T-helper 1 cell (primary cell): ENCODE measurements at regions not wholly inside any gene's neighbourhood (a gene's known extent, or its start where the extent isn't known, plus 50 kb on each side); places are given as distances from the start of the nearest gene placed in this dataset.
"Not testable (repeated sequence)": the region's sequence is repeated elsewhere in the genome, so short reads cannot be mapped to it uniquely, and the experiment has no call there.

Experiments used
- DNase-seq, 5 donors: peaks; one replicate each; pipeline ENCODE4 v3.0.0-alpha.2; 2012 to 2020

GRCh38 chrX:14347523-14347922, 181.8 kb upstream of the GLRA2 start:
- no peak for DNase-seq

- DNase-seq: no peak
These were observed 185.0 kb upstream of the GLRA2 start for GRCh38 chrX:14344172-14344940.

DNA sequence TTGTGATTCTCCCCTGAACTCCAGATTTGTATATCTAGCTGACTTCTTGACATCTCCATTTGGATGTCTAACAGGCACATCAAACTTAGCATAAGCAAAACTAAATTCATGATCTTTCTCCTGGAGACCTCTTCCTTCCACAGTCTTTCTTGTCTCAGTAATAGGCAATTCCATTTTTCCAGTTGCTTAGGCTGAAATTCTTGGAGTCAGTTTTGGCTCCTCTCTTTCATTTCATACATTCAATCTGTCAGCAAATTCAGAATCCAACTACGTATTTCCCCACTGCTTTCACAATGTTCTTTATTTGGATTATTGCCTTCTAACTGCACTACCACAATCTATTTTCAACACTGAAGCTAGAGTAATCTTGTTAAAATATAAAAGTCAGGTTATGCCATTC, 219.9 kb upstream of the GLRA2 start:
- DNase-seq: no peak

GRCh38 chrX:14308976-14309375, 220.4 kb upstream of the GLRA2 start:
- not testable (repeated sequence) for DNase-seq

- no peak for DNase-seq
These were observed 225.4 kb upstream of the GLRA2 start for GRCh38 chrX:14303891-14304290.

- not testable (repeated sequence) for DNase-seq
These were observed 226.8 kb upstream of the GLRA2 start for GRCh38 chrX:14302561-14302960.

DNA sequence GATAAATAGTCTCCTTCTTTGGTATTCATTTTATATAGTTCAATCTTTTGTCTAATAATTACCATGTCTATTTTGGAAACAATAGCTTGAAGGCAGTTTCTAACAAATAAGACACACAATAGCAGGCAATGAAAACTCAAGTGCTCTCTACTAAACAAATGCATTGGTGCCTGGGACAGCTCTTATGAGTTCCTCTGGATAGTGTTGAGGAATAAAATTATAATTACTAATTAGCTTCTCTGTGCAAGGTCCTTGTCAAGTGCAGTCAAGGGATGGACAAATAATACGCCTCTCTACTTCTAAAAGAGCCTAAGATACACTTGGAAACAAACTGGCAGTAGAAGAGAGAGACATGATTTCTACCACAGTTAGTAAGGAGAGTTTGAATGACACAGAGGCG, 229.0 kb upstream of the GLRA2 start:
- DNase-seq: no peak

DNA sequence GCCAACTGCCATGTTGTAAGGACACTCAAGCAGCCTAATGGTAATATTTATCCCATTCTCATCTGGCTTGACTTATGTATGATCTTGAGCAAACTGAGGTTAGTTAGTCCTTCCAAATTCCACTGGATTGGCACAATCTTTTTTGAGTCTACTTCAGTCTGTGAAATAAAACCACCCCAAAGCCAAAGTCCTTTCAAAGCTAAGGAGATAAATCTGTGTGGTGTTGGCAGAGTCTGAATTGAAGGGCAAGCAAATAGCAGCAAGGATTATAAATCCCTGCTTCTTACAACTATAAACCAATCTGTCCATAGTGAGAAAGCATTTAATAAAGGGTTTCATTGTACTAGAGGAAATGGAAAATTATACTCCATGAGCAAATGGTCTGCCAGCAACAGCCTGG, 233.9 kb upstream of the GLRA2 start:
- DNase-seq: no peak

GRCh38 chrX:14291666-14292500, 237.5 kb upstream of the GLRA2 start:
- no peak for DNase-seq

- DNase-seq: no peak
These were observed 239.0 kb upstream of the GLRA2 start for GRCh38 chrX:14290335-14290734.

- no peak for DNase-seq
These were observed 245.0 kb upstream of the GEMIN8 start for GRCh38 chrX:14274691-14275090.

DNA sequence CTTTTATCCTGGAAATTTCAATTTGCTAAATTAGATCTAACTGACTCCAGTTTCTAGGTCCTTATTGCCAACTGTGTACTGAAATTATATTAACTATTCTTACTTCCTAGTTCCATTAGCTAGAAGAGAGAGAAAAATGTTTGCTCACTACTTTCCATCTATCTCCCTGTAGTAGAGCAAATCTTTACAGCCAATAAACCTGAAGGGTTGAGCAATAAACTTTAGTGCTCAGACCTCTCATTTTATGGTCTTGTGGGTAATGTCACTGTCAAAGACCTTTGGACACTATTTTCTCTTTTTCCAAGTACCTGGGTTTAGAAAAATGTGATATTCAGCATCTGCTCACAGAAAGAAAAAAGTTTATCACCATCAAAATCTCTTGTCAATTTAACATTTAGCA, 237.5 kb upstream of the GEMIN8 start:
- DNase-seq: no peak

- DNase-seq: no peak
These were observed 237.0 kb upstream of the GEMIN8 start for GRCh38 chrX:14266705-14267104.

DNA sequence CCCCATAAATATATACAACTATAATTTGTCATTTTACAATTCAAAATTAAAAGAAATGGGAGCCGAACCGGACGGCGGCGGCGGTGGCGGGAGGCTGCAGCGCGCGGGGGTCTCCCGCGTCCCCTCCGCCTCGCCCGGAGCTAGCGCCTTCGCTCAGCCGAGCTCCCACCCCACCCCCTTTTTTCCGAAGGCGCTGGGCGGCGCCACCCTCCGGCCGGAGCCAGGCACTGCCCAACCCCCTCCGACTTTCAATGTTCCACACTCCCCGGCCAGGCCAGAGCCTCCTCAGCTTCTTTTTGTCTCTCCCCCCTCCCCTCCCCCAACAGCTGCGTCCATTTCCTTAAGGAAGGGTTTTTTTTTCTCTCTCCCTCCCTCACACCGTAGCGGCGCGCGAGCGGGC, 214.1 kb upstream of the GEMIN8 start:
- no peak for DNase-seq

DNA sequence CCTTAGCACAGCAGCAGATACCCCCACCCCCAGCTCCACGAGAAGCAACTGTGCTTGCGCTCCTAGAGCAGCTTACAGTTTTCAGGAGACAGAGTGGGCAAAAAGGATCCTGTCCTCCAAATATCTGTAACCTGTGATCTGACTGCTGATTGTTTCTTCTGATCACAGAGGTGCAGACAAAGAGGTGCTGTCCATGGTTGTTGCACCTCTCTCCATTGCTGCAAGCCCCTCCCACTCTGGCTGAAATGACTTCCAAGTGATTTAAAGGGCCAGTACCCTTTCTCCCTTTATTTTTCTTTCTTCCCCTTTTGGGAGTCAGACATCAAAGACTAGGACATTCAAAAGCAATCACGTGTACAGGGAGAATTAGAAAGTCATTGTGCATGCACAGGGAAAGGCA, 205.3 kb upstream of the GEMIN8 start:
- DNase-seq: no peak

DNA sequence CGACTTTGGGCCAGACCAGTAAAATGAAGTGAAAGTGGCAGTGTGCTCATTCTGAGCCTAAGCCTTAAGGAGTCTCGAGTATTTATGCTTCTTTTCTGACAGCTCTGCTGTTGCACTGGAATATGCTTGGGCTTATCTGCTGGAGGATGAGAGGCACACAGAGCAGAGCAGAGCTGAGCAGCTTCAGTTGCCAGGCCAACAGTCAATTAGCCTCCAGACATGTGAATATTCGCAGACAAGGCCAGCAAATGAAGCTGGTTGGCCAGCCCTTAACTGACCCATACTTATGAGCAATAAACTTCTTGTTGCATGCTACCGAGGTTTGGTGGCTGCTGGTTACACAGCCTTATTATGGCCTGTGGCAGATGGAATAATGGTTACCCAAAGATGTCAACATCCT, 203.0 kb upstream of the GEMIN8 start:
- DNase-seq: no peak

DNA sequence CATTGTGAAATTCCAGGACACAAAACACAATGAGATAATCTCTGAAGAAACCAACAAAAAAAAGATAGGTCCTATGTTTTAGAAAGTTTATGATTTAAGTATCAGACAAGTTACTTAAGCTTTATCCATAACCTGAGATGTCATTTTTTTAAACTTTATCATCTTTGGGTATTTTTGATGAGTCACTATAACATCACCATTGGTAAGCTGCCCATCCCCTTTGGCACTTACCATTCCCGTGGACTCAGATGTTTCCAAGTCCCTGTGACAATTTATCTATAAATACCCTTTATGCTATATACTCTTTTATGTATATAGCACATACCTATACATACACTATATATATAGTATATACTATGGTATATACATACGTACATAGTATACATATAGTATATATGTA, 198.9 kb upstream of the GEMIN8 start:
- no peak for DNase-seq

GRCh38 chrX:14220386-14220944, 190.8 kb upstream of the GEMIN8 start:
- no peak for DNase-seq

- no peak for DNase-seq
These were observed 179.3 kb upstream of the GEMIN8 start for GRCh38 chrX:14209034-14209433.

DNA sequence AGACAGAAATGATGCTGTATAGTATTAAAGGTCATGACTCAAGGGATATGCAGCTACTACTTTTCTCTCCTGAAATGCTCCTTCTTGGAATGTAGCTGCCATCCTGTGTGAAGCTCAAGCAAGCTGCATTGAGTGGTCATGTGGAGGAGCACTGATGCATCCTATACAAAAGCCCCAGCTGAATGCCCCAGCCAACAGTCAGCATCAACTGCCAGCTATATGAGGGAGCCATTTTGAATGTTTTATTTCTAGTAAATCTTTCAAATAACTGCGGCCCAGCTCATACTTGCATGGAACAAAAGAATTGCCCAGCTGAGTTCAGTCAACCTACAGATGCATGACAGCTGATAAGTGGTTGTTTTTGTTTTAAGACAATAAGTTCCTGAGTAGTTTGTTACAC, 165.0 kb upstream of the GEMIN8 start:
- no peak for DNase-seq

DNA sequence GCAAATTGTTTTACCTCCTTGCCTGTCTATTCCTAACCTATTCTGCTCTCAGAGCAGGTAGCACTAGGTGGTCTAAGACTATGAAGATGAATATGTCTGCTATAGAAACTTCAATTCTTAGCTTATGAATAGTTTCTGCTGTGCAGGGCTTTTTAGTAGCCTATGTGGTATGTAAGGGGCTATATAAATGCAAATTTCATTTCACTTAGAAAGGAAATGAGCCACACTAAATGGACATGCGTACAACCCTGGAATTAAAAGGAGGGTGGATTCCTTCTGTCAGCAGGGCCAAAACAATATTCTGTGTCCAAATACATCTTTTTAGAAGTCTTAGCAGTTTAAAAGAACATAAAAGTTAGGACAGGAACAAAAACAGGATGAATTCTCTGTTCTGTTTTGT, 163.9 kb upstream of the GEMIN8 start:
- no peak for DNase-seq

GRCh38 chrX:14173873-14174272, 144.2 kb upstream of the GEMIN8 start:
- no peak for DNase-seq

GRCh38 chrX:14164828-14165227, 135.1 kb upstream of the GEMIN8 start:
- no peak for DNase-seq

GRCh38 chrX:14125462-14125861, 95.8 kb upstream of the GEMIN8 start:
- no peak for DNase-seq
